ENCODE measurements at regions not wholly inside any gene's neighbourhood (a gene's known extent, or its start where the extent isn't known, plus 50 kb on each side); places are given as distances from the start of the nearest gene placed in this dataset.

DNA sequence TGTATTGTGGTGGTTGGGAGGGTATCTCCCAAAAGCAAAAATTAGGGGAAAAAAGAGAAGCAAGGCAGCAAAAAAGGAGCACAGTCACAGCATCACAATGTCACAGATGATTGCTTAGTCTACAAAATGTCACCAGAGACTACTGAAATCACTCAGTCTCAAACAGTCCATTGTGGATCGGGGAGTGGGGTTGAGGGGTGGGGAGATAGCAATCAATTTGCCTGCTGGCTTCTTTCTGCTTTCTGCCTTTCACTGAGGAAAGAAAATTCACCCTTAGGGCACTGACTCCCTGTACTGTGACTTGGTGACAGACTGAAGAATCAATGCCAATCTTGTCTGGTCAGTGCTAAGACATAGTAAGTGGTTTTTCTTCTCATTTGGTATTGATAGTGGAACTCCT lies 2127.1 kb upstream of the PCDH20 start:
- TF ChIP-seq, protein P1, sequence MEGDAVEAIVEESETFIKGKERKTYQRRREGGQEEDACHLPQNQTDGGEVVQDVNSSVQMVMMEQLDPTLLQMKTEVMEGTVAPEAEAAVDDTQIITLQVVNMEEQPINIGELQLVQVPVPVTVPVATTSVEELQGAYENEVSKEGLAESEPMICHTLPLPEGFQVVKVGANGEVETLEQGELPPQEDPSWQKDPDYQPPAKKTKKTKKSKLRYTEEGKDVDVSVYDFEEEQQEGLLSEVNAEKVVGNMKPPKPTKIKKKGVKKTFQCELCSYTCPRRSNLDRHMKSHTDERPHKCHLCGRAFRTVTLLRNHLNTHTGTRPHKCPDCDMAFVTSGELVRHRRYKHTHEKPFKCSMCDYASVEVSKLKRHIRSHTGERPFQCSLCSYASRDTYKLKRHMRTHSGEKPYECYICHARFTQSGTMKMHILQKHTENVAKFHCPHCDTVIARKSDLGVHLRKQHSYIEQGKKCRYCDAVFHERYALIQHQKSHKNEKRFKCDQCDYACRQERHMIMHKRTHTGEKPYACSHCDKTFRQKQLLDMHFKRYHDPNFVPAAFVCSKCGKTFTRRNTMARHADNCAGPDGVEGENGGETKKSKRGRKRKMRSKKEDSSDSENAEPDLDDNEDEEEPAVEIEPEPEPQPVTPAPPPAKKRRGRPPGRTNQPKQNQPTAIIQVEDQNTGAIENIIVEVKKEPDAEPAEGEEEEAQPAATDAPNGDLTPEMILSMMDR (conservative IDR thresholded peaks at IDR 0.05), result no peak
- no peak for TF ChIP-seq ZFX (IDR thresholded peaks at IDR 0.05)

Data from C4-2B (cell line).